Thyroid gland (tissue), 4 donors: ENCODE measurements at regions not wholly inside any gene's neighbourhood (a gene's known extent, or its start where the extent isn't known, plus 50 kb on each side); places are given as distances from the start of the nearest gene placed in this dataset.
"Not testable (repeated sequence)": the region's sequence is repeated elsewhere in the genome, so short reads cannot be mapped to it uniquely, and the experiment has no call there.

ENCODE experiments used
- DNase-seq, 2 donors: peaks; one replicate each; pipeline ENCODE4 v3.0.0-alpha.2; 2019
- H3K27ac ChIP-seq, 3 donors: fragments of 200-600 bp; sonication (generic); 1 replicate in 2 of 3; 2 replicates in 1 of 3; pipeline ENCODE4 v1.5.1; 2016 to 2019; ENCODE audit warnings: mild to moderate bottlenecking in 1 of 3, moderate library complexity in 1 of 3
- H3K27me3 ChIP-seq: fragments of 200-600 bp; sonication (generic); one replicate; pipeline ENCODE4 v1.5.1; 2019
- H3K36me3 ChIP-seq, 2 donors: fragments of 200-600 bp; sonication (generic); one replicate each; pipeline ENCODE4 v1.5.1; 2016 to 2019
- H3K4me1 ChIP-seq, 2 donors: fragments of 200-600 bp; sonication (generic); one replicate each; pipeline ENCODE4 v1.5.1; 2017 to 2019
- H3K4me3 ChIP-seq, 3 donors: fragments of 200-600 bp; sonication (generic); replicated peaks in 1 of 3; 1 replicate in 2 of 3; 2 replicates in 1 of 3; pipeline ENCODE4 v1.5.1; 2016; ENCODE audit warnings: mild to moderate bottlenecking in 1 of 3
- H3K9me3 ChIP-seq: fragments of 200-600 bp; sonication (generic); one replicate; pipeline ENCODE4 v1.5.1; 2017
- CTCF ChIP-seq, 6 experiments: fragments of 200-600 bp in 3 of 6; fragments of 450-650 bp in 3 of 6; sonication (generic) in 3 of 6; IDR thresholded peaks; one replicate each; pipeline ENCODE4 v1.5.1; 2016 to 2019; ENCODE audit warnings: antibody characterized with exemption in 6 of 6, mild to moderate bottlenecking in 2 of 6, inconsistent platforms in 1 of 6, moderate library complexity in 1 of 6
- POLR2A ChIP-seq, 2 donors: fragments of 450-650 bp; IDR thresholded peaks; one replicate each; pipeline ENCODE4 v1.6.1; 2017; ENCODE audit warnings: antibody characterized with exemption in 2 of 2, mild to moderate bottlenecking in 2 of 2, moderate library complexity in 1 of 2
- WGBS, 2 donors: methylation state at CpG; one replicate each; pipeline ENCODE4 v1.1.5; 2017; 5-methylcytosine and 5-hydroxymethylcytosine counted together
- intact Hi-C: fragments of 100-400 bp; cut with DNase I; formaldehyde crosslinking; loops from one replicate; pipeline ENCODE4 v1.15.1; 2023

GRCh38 chr6:74602206-74602605 is 603.6 kb downstream of the COL12A1 start:
- intact Hi-C loops: no loop called here
- Histone ChIP-seq H3K36me3 (no peaks in the 10 kb centered on the region), H3K27ac (no peak overlapping the region), H3K9me3 (no peaks in the 10 kb centered on the region), H3K27me3 (no peaks in the 10 kb centered on the region), H3K4me1 (no peaks in the 10 kb centered on the region), H3K4me3 (no peak overlapping the region)
- DNase-seq: no peak
- WGBS, 2 donors: 91 to 94% methylated on average over 3 of the region's 3 CpGs
- no peak for TF ChIP-seq POLR2A (IDR thresholded peaks at IDR 0.05)

GRCh38 chr6:74598462-74599393 is 607.1 kb downstream of the COL12A1 start:
- H3K27me3 ChIP-seq: no peaks in the 10 kb centered on the region

GRCh38 chr6:74597840-74598239 is 608.0 kb downstream of the COL12A1 start:
- H3K4me3 ChIP-seq: no peak overlapping the region
- H3K9me3 ChIP-seq: no peaks in the 10 kb centered on the region
- TF ChIP-seq POLR2A (IDR thresholded peaks at IDR 0.05) (no peak), CTCF (IDR thresholded peaks at IDR 0.05) (no peak)
- no peak for DNase-seq
- H3K27me3 ChIP-seq: no peaks in the 10 kb centered on the region
- H3K27ac ChIP-seq: no peak overlapping the region
- H3K4me1 ChIP-seq: no peaks in the 10 kb centered on the region
- no peaks in the 10 kb centered on the region for H3K36me3 ChIP-seq
- WGBS, 2 donors: 96% methylated on average over 1 of the region's 1 CpG
- intact Hi-C loops: no loop called here

More at GRCh38 chr6:74598462-74599393, 607.1 kb downstream of the COL12A1 start:
- H3K27ac ChIP-seq: no peak overlapping the region
- H3K36me3 ChIP-seq: no peaks in the 10 kb centered on the region
- intact Hi-C loops: no loop called here
- H3K4me1 ChIP-seq: no peaks in the 10 kb centered on the region
- DNase-seq: no peak
- H3K4me3 ChIP-seq: no peak overlapping the region
- H3K9me3 ChIP-seq: no peaks in the 10 kb centered on the region
- TF ChIP-seq CTCF (IDR thresholded peaks at IDR 0.05) (no peak), POLR2A (IDR thresholded peaks at IDR 0.05) (no peak)
- 84 to 85% methylated on average over 3 of the region's 3 CpGs for WGBS, 2 donors

GRCh38 chr6:74597266-74597665 is 608.6 kb downstream of the COL12A1 start:
- intact Hi-C loops: no loop called here
- TF ChIP-seq CTCF (IDR thresholded peaks at IDR 0.05) (no peak), POLR2A (IDR thresholded peaks at IDR 0.05) (no peak)
- Histone ChIP-seq H3K36me3 (no peaks in the 10 kb centered on the region), H3K27me3 (no peaks in the 10 kb centered on the region), H3K9me3 (no peaks in the 10 kb centered on the region), H3K4me1 (no peaks in the 10 kb centered on the region), H3K4me3 (no peak overlapping the region), H3K27ac (no peak overlapping the region)
- 79 to 90% methylated on average over 2 of the region's 2 CpGs for WGBS, 2 donors
- DNase-seq: no peak

GRCh38 chr6:74596588-74596987 is 609.3 kb downstream of the COL12A1 start:
- H3K36me3 ChIP-seq: no peaks in the 10 kb centered on the region
- no peaks in the 10 kb centered on the region for H3K9me3 ChIP-seq
- H3K27me3 ChIP-seq: no peaks in the 10 kb centered on the region
- intact Hi-C loops: no loop called here
- no peaks in the 10 kb centered on the region for H3K4me1 ChIP-seq
- H3K4me3 ChIP-seq: no peak overlapping the region
- H3K27ac ChIP-seq: no peak overlapping the region
- DNase-seq: no peak
- no peak for TF ChIP-seq CTCF (IDR thresholded peaks at IDR 0.05)
- no peak for TF ChIP-seq POLR2A (IDR thresholded peaks at IDR 0.05)

GRCh38 chr6:74594350-74594749 is 611.5 kb downstream of the COL12A1 start:
- H3K36me3 ChIP-seq, DNase-seq, H3K9me3 ChIP-seq, H3K4me3 ChIP-seq, intact Hi-C loops, H3K27me3 ChIP-seq, H3K27ac ChIP-seq, H3K4me1 ChIP-seq: not testable (repeated sequence)
- WGBS, 2 donors: 47 to 60% methylated on average over 4 of the region's 4 CpGs
